ENCODE measurements at regions not wholly inside any gene's neighbourhood (a gene's known extent, or its start where the extent isn't known, plus 50 kb on each side); places are given as distances from the start of the nearest gene placed in this dataset.

DNA sequence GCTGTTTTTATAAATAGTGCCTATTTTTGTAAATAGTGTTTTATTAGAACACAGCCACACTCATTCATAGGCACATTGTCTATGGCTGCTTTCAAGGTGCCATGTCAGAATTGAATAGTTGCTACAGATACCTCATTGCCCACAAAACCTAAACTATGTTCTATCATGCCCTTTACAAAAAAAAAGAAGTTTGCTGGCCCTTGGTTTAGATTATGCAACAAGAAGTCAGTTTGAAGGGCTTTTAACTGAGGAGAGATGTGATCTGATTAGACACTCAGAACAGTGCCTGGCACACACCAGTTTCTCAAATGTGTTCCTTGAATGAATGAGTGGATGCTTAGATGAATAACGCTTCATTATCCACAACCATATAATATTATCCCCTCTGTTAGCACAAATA is 366.1 kb downstream of the MAFB start:
- Mint-ChIP-seq H3K36me3 (ENCODE audit: low read depth) (no peaks in the 10 kb centered on the region), H3K27ac (no peak overlapping the region), H3K4me3 (no peak overlapping the region), H3K9me3 (peaks cover 51% of the 10 kb centered on the region), H3K27me3 (ENCODE audit: insufficient read depth) (no peaks in the 10 kb centered on the region; the same call in 1 of the 2 replicates), H3K4me1 (ENCODE audit: low read depth) (no peaks in the 10 kb centered on the region)
- TF ChIP-seq, protein P1, sequence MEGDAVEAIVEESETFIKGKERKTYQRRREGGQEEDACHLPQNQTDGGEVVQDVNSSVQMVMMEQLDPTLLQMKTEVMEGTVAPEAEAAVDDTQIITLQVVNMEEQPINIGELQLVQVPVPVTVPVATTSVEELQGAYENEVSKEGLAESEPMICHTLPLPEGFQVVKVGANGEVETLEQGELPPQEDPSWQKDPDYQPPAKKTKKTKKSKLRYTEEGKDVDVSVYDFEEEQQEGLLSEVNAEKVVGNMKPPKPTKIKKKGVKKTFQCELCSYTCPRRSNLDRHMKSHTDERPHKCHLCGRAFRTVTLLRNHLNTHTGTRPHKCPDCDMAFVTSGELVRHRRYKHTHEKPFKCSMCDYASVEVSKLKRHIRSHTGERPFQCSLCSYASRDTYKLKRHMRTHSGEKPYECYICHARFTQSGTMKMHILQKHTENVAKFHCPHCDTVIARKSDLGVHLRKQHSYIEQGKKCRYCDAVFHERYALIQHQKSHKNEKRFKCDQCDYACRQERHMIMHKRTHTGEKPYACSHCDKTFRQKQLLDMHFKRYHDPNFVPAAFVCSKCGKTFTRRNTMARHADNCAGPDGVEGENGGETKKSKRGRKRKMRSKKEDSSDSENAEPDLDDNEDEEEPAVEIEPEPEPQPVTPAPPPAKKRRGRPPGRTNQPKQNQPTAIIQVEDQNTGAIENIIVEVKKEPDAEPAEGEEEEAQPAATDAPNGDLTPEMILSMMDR (IDR thresholded peaks at IDR 0.05), result no peak
- DNase-seq, result no peak

DNA sequence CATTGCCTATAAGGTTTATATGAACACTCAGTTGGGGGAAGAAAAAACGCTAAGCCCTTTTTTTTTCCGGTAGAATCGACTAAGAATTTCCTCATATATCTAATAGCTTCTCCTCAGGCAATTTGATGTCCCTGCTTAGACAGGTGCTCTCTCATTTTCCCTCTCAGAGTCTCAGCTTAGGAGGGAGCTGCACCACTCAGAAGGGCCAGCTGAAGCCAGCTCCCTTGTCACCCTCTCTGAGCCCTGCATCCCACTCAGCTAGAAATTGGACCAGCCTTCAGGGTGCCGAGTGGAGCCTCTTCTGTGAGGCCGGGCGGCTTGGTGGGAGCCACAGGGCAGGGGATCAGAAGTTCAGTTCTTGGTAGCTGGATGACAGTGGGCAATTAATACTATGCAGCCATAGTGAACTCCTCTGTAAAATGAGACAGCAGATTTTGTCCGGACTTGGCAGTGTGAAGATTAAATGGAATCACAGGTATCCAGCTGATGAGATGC is 368.5 kb downstream of the MAFB start:
- peaks cover 65% of the 10 kb centered on the region for H3K9me3 Mint-ChIP-seq
- TF ChIP-seq, protein P1 (IDR thresholded peaks at IDR 0.05), result no peak
- no peaks in the 10 kb centered on the region; the same call in 1 of the 2 replicates for H3K27me3 Mint-ChIP-seq (ENCODE audit: insufficient read depth)
- H3K4me1 Mint-ChIP-seq (ENCODE audit: low read depth), result no peaks in the 10 kb centered on the region
- H3K36me3 Mint-ChIP-seq (ENCODE audit: low read depth), result no peaks in the 10 kb centered on the region
- no peak for DNase-seq
- no peak overlapping the region for H3K4me3 Mint-ChIP-seq
- H3K27ac Mint-ChIP-seq, result no peak overlapping the region

DNA sequence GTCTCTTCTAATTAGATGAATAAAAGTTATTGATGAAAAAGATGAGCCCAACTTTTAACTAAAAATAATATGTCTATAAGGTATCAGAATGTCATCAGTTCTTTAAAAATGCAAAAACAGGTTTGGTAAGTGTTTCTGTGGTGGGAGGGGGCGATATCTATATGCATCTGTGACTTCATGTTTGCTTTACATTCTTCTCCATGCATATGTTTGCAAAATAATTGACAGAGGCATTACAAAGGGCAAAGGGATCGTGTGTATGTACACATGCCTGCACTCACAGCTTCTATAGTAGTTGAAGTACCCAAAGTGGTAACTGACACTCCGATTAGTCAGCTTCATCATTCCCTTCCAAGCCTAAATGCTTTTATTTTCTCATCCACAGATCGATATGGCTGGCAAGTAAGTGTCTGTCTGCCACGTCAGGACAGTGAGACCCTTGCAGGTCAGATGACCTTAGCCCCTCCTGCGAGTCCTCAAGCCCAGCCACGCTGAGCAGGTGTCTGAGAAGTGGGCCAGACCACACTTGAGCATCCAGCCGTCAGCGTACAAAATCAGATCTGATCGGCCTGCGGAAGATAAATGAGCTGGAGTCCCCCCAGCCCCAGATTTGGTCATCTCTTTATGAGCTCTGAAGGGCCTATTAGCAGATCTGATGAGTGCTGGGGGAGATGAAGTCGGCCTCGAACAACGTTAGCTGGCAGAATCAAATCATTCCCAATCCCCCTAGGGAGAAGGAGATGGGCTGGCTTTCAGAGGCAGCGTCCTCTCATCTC is 369.1 kb downstream of the MAFB start:
- no peak for DNase-seq
- H3K36me3 Mint-ChIP-seq (ENCODE audit: low read depth), result no peaks in the 10 kb centered on the region
- H3K4me1 Mint-ChIP-seq (ENCODE audit: low read depth), result no peaks in the 10 kb centered on the region
- H3K27ac Mint-ChIP-seq, result no peak overlapping the region
- peaks cover 60% of the 10 kb centered on the region for H3K9me3 Mint-ChIP-seq
- H3K4me3 Mint-ChIP-seq, result no peak overlapping the region
- H3K27me3 Mint-ChIP-seq (ENCODE audit: insufficient read depth), result no peaks in the 10 kb centered on the region; the same call in 1 of the 2 replicates
- TF ChIP-seq, protein P1 (IDR thresholded peaks at IDR 0.05), result no peak

DNA sequence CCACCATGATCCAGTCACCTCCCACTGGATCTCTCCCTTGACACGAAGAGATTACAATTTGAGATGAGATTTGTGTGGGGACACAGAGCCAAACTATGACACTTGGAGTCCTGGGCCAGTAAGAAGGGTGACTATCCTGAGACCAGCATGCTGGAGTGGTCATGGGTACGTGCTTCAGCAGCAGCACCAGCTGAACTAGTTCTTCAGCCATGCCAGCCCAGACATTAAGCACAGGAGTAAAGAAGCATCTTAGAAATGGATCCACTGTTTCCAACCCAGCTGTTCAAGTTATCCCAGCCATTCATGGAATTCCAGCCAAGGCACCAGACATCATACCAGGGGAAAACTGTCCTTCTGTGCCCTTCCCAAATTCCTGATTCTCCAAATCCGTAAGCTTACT is 370.0 kb downstream of the MAFB start:
- TF ChIP-seq, protein P1 (IDR thresholded peaks at IDR 0.05), result no peak
- Mint-ChIP-seq H3K36me3 (ENCODE audit: low read depth) (no peaks in the 10 kb centered on the region), H3K27ac (no peak overlapping the region), H3K4me1 (ENCODE audit: low read depth) (no peaks in the 10 kb centered on the region), H3K27me3 (ENCODE audit: insufficient read depth) (no peaks in the 10 kb centered on the region; the same call in 1 of the 2 replicates), H3K9me3 (peaks cover 56% of the 10 kb centered on the region), H3K4me3 (no peak overlapping the region)
- no peak for DNase-seq

DNA sequence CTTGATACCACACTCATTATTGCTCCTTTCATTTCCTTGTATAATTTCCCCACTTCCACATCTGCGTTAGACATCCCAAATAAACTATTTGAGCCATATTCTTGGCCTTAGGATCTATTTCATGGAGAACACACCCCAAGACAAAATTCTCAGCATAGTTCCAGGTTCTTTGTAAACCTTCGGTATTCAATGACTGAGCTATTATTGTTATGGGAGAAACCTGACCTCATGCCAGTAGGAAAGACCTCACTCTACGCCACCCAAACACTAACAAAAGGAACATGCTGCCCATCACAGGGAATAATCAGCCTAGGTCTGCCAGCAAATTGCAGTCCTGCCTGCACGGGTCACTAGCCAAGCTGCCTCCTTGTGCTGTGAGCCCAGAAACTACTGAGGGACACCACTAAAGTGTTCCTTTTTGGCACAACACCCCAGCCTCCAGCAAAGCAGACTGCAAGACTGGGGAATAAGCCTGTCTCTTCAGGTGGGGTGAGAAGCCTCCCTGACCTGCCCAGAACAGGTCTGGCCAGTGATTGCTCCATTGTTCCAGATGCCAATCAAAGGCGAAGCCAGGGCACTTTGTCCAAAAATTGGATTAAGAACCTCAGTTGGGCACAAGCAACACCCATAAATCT is 371.8 kb downstream of the MAFB start:
- Mint-ChIP-seq H3K27ac (no peak overlapping the region), H3K36me3 (ENCODE audit: low read depth) (no peaks in the 10 kb centered on the region), H3K27me3 (ENCODE audit: insufficient read depth) (no peaks in the 10 kb centered on the region; the same call in 1 of the 2 replicates), H3K9me3 (peaks cover 46% of the 10 kb centered on the region), H3K4me3 (no peak overlapping the region), H3K4me1 (ENCODE audit: low read depth) (no peaks in the 10 kb centered on the region)
- DNase-seq, result no peak
- TF ChIP-seq, protein P1 (IDR thresholded peaks at IDR 0.05), result no peak
